ENCODE measurements at regions not wholly inside any gene's neighbourhood (a gene's known extent, or its start where the extent isn't known, plus 50 kb on each side); places are given as distances from the start of the nearest gene placed in this dataset.

DNA sequence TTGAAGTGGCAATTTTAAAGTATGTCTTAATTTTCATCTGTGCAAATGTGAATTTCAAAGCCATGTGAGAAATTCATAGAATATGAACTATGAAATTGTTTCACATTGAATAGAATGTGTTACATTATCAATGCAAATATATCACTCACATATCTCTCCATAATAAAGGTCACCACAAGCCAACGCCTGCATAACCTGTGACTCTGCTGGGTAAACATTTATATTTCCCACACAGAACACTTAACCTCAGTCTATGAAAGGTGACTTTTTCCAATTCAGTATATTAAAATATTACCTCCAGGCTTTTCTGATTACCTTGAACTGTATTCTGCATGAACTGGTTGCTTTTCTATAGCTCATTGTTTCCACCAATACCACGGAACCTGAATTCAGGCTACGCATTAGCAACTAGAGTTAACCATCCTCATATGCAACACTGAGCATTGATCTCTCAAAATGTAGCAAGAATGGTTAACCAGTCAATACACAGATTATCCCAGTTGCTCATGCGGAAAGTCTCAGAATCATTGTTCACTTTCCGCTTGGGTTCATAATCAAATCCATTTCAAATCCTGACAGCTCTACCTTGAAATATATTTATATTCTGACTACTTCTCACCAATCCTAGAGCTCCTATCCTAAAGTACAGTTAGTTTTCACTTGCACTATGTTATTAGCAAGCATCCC is 126.6 kb upstream of the TYRP1 start:
- Mint-ChIP-seq H3K9me3 (no peaks in the 10 kb centered on the region), H3K27ac (no peak overlapping the region), H3K4me3 (no peak overlapping the region), H3K4me1 (ENCODE audit: low read depth) (no peaks in the 10 kb centered on the region), H3K36me3 (ENCODE audit: low read depth) (no peaks in the 10 kb centered on the region), H3K27me3 (no peaks in the 10 kb centered on the region)
- intact Hi-C loops (cut with micrococcal nuclease), result no loop called here

DNA sequence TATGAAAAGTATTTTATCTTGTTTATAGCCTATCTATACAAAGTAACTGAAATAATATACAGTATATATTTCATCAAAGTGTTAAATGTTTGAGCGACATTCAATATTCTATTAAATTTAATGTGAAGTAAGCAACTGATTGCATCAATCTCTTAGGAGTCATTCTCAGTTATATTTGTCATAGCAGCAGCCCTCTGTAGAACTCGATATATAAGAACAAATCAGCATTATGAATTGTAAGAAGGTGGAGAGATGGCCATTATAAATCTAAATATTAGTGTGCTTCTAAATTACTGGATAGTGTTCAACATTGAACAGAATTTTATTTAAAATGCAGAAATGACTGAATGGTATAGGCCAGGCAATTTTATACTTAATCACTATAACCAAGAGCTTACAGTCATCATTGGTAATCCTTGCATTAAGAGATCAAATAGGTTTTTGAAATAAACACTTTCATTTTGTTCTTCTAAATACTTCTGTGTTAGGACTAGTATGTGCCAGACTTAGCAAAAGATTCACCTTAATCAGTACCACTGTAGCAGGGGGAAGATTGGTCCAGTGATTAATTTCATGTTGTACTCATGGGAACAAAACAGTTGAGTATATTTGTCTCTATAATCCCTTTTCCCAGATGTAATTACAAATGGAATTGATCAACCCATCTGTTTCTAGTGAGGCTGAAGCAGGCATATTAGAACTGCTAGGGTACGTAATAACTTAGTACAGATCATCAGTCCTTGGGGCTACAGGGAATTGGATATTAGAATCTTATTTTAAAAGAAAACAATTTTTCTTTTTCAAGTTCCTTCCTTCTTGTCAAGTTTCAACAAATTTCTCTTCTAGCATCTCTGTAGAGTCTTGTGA is 108.3 kb upstream of the TYRP1 start:
- intact Hi-C loops (cut with micrococcal nuclease), result no loop called here
- H3K27me3 Mint-ChIP-seq, result no peaks in the 10 kb centered on the region
- no peak overlapping the region for H3K4me3 Mint-ChIP-seq
- no peaks in the 10 kb centered on the region for H3K9me3 Mint-ChIP-seq
- no peaks in the 10 kb centered on the region for H3K36me3 Mint-ChIP-seq (ENCODE audit: low read depth)
- H3K27ac Mint-ChIP-seq, result no peak overlapping the region
- no peaks in the 10 kb centered on the region for H3K4me1 Mint-ChIP-seq (ENCODE audit: low read depth)

DNA sequence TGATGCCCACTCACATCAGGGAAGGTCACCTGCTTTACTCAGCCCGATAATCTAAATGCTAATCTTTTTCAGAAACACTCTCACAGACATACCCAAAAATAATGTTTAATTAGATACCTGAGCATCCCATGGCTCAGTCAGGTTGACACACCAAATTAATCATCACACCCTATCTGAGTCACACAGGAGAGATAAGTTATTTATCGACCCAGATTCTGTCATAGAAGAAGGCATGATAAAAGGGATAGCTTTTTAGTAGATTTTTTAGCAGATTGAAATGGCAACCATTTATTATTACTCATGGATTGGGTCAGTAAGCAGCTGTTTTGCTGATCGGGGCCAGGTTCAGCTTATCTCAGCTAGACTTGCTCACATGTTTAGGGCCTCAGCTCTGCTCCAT is 97.8 kb upstream of the TYRP1 start:
- H3K4me3 Mint-ChIP-seq, result no peak overlapping the region
- H3K9me3 Mint-ChIP-seq, result no peaks in the 10 kb centered on the region
- H3K27me3 Mint-ChIP-seq, result no peaks in the 10 kb centered on the region
- intact Hi-C loops (cut with micrococcal nuclease), result no loop called here
- no peak overlapping the region for H3K27ac Mint-ChIP-seq
- H3K4me1 Mint-ChIP-seq (ENCODE audit: low read depth), result no peaks in the 10 kb centered on the region
- H3K36me3 Mint-ChIP-seq (ENCODE audit: low read depth), result no peaks in the 10 kb centered on the region

DNA sequence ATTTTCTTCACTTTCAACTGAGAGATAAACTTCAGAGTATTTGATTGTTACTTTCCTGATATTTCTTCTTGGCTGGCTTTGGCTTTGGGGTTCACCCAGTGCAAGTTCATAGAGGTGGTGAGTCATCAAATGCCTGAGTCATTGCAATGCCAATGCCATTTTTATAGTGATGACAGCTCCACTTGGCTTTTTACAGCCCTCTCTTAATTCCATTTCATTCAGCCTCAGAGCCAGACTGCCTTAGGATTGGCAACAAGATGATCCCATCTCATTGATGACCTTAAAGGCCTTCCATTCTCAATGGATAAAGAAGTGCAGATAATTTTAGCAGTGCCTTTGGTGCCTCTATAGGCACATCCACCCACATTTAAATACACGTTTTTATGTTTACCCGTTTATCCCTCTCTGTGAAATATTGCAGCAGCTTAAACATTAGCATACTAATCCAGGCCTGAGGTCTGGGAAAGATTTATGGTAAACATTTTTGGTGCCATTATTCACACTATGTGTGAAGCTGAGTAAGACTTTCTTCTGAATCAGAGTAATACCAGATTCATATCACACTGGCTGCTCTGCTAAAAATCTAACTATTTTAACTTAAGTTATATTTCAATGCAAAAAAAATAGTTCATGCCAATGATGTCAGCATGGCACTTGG is 88.9 kb upstream of the TYRP1 start:
- intact Hi-C loops (cut with micrococcal nuclease), result no loop called here
- Mint-ChIP-seq H3K9me3 (no peaks in the 10 kb centered on the region), H3K4me3 (no peak overlapping the region), H3K36me3 (ENCODE audit: low read depth) (no peaks in the 10 kb centered on the region), H3K27me3 (no peaks in the 10 kb centered on the region), H3K4me1 (ENCODE audit: low read depth) (no peaks in the 10 kb centered on the region), H3K27ac (no peak overlapping the region)

DNA sequence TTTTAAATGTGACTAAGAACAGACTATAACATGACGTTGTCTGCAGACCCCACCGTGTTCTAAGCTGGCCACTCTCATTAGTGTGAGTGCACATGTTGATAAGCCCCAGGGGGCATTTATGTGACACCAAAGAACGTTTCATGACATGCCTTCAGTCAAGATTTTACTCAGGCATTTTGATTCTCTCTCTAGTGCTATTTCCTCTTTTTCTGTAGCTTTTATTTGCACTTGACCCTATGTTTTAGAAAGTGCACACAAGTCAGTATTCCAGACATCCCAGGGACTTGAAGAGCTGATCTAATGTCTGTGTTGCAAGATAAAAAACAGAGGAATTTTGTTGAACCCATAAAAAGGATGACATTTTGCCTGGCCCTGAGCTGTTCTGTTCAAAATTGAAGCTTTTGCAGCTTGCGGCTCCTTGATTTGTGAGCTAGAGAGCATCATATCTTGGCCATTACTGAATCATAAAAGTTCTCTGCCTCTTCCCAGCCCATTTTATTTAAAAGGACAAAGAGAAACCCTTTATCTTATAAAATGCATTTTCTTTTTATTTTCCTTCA is 80.9 kb upstream of the TYRP1 start:
- intact Hi-C loops (cut with micrococcal nuclease), result no loop called here
- Mint-ChIP-seq H3K36me3 (ENCODE audit: low read depth) (no peaks in the 10 kb centered on the region), H3K27ac (no peak overlapping the region), H3K4me3 (no peak overlapping the region), H3K9me3 (no peaks in the 10 kb centered on the region), H3K4me1 (ENCODE audit: low read depth) (no peaks in the 10 kb centered on the region), H3K27me3 (no peaks in the 10 kb centered on the region)

DNA sequence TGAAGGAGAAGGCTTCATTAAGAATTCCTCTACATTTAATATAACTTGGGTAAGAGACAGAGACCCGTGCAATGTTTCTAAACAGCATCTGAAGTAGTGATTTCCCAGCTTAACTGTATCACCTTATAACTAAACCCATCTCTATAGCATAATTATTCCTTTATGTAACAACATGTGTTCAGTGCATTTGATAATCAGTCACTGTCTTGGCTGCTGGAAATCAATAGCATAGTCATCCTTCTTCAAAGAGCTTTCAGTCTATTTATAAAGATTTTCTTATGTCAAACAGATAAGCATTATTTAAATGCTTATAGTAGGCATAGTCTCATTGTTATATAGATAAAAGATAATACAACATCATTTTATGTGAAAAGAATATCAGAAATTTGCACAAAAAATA is 80.1 kb upstream of the TYRP1 start:
- Mint-ChIP-seq H3K27me3 (no peaks in the 10 kb centered on the region), H3K27ac (no peak overlapping the region), H3K9me3 (no peaks in the 10 kb centered on the region), H3K4me3 (no peak overlapping the region), H3K4me1 (ENCODE audit: low read depth) (no peaks in the 10 kb centered on the region), H3K36me3 (ENCODE audit: low read depth) (no peaks in the 10 kb centered on the region)
- intact Hi-C loops (cut with micrococcal nuclease), result no loop called here

DNA sequence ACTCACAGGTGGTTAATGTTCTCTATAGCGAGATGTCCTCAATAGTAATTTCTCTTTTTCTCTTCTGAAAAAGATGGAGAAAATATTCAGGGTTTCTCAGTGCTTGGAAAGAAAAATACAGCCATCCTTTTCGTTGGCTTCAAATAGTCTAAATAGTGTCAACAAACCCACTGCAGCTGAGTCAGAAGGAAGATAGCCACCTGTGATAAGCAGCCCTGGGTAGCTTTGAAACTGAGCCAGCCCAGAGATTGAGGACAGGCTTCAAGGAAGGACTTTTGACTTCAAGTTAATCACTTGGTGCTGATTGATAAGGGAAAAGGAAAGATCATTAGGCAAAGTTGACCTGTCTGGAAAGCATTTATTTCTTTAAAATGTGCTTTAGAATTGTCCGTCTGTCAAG is 78.7 kb upstream of the TYRP1 start:
- H3K36me3 Mint-ChIP-seq (ENCODE audit: low read depth), result no peaks in the 10 kb centered on the region
- H3K27me3 Mint-ChIP-seq, result no peaks in the 10 kb centered on the region
- H3K9me3 Mint-ChIP-seq, result no peaks in the 10 kb centered on the region
- intact Hi-C loops (cut with micrococcal nuclease), result no loop called here
- no peaks in the 10 kb centered on the region for H3K4me1 Mint-ChIP-seq (ENCODE audit: low read depth)
- no peak overlapping the region for H3K27ac Mint-ChIP-seq
- no peak overlapping the region for H3K4me3 Mint-ChIP-seq

DNA sequence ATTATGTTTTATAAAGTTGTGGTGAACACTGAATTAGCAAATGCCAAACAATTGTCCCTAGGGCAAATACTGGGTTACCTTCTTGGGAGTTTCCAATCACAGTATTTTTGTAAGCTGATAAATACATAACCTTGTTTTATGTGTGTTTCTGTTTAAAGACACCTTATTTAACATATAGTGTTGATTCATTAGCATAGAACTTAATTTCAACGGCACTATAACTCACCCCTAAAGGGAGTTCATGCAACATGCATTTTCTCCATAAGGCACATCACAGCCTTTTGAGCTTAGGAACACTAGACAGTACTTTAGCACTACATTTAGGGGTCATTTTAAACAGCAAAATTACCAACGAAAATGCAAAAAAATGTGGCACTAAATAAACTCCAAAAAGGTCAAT is 74.2 kb upstream of the TYRP1 start:
- Mint-ChIP-seq H3K4me3 (no peak overlapping the region), H3K36me3 (ENCODE audit: low read depth) (no peaks in the 10 kb centered on the region), H3K27ac (no peak overlapping the region), H3K27me3 (no peaks in the 10 kb centered on the region), H3K4me1 (ENCODE audit: low read depth) (no peaks in the 10 kb centered on the region), H3K9me3 (no peaks in the 10 kb centered on the region)
- intact Hi-C loops (cut with micrococcal nuclease), result no loop called here

DNA sequence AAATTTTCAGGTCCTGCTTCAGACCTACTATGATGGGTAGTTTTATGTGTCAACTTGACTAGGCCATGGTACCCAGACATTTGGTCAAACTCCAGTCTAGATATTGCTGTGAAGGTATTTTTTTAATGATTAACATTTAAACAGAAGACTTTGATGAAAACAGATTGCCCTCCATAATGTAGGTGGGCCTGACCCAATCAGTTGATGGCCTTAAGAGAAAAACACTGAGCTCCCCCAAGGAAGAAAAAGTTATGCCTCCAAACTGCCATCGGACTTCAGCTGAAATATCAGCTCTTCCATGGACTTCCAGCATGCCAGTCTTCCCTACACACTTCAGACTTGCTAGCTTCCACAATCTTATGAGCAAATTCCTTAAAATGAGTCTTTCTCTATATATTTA is 67.3 kb upstream of the TYRP1 start:
- no peaks in the 10 kb centered on the region for H3K27me3 Mint-ChIP-seq
- no peaks in the 10 kb centered on the region for H3K36me3 Mint-ChIP-seq (ENCODE audit: low read depth)
- no peak overlapping the region for H3K27ac Mint-ChIP-seq
- intact Hi-C loops (cut with micrococcal nuclease), result no loop called here
- no peak overlapping the region for H3K4me3 Mint-ChIP-seq
- H3K9me3 Mint-ChIP-seq, result no peaks in the 10 kb centered on the region
- no peaks in the 10 kb centered on the region for H3K4me1 Mint-ChIP-seq (ENCODE audit: low read depth)

DNA sequence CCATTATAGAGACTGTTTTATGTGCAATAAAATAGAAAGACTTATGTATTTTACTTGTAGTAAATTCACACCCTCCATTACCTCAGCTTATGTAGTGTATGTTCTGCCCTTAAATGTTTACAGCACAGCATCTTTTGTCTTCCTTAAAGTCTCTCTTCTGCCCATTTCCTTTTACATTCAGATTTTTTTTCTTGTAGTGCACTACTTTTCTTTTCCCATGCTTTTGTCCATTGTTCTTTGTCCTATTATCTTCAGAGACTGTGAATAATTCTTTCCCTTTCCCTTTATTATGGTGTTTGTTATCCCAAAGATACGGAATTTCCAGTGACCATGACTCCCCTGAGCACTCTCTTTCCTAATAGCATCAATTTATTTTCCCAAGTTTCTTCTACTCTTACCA is 66.1 kb upstream of the TYRP1 start:
- Mint-ChIP-seq H3K9me3 (no peaks in the 10 kb centered on the region), H3K27me3 (no peaks in the 10 kb centered on the region), H3K27ac (no peak overlapping the region), H3K4me1 (ENCODE audit: low read depth) (no peaks in the 10 kb centered on the region), H3K36me3 (ENCODE audit: low read depth) (no peaks in the 10 kb centered on the region), H3K4me3 (no peak overlapping the region)
- intact Hi-C loops (cut with micrococcal nuclease), result no loop called here

DNA sequence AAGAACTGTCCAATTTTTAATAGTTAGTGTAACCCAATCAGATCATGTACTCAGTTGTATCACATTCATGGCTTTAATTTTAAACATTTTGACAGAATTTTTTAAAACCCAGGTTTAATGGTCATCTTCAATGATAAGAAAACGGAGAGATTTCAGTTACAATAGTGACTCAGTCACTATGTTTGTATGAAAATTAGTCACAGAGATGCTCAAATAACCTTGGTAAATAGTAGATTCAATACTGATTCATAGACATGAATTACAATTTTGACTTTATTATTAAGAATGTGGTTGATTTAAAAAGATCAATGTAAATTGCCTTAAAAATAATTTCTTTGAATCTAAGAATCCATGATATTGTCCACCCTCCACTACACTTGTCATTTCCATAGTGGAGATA is 64.6 kb upstream of the TYRP1 start:
- no peak overlapping the region for H3K4me3 Mint-ChIP-seq
- no peaks in the 10 kb centered on the region for H3K9me3 Mint-ChIP-seq
- no peak overlapping the region for H3K27ac Mint-ChIP-seq
- H3K27me3 Mint-ChIP-seq, result no peaks in the 10 kb centered on the region
- intact Hi-C loops (cut with micrococcal nuclease), result no loop called here
- H3K36me3 Mint-ChIP-seq (ENCODE audit: low read depth), result no peaks in the 10 kb centered on the region
- H3K4me1 Mint-ChIP-seq (ENCODE audit: low read depth), result no peaks in the 10 kb centered on the region

DNA sequence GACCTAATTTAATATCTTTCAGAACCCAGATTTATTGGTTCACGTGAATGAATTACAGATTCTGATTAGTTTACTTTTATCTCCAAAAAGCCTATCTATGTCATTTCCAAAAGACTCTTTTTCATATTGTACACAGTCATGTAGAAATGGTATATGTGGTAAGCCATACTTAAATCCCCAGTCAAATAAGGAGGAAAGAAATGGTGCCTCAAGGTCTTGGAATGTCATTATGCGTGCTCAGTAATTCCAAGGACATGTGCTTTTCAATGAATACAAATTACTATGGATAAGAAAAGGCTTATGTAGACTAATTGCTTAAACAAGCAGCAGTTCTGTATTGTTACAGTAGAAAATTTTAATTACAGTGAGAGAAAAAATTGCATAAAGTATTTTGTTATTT is 64.1 kb upstream of the TYRP1 start:
- Mint-ChIP-seq H3K4me1 (ENCODE audit: low read depth) (no peaks in the 10 kb centered on the region), H3K27me3 (no peaks in the 10 kb centered on the region), H3K27ac (no peak overlapping the region), H3K9me3 (no peaks in the 10 kb centered on the region), H3K36me3 (ENCODE audit: low read depth) (no peaks in the 10 kb centered on the region), H3K4me3 (no peak overlapping the region)
- intact Hi-C loops (cut with micrococcal nuclease), result no loop called here

DNA sequence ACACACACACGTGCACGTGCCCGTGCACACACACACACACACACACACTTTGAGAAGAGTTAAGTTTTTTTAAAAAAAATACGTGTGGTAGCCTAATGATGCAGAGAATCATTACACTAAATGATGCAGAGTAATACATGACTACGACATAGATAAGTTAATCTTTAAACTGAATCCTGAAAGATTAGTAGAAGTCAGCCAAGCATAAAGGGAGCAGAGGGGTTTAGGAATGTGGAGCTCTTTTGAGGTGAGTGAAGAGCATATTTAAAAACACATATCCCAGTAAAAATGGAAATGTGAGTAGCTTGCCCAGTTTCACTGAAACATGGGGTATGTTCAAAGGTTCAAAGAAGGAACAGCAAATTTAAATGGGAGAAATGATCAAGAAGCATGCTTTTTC is 61.3 kb upstream of the TYRP1 start:
- Mint-ChIP-seq H3K9me3 (no peaks in the 10 kb centered on the region), H3K4me3 (no peak overlapping the region), H3K27ac (no peak overlapping the region), H3K36me3 (ENCODE audit: low read depth) (no peaks in the 10 kb centered on the region), H3K27me3 (no peaks in the 10 kb centered on the region), H3K4me1 (ENCODE audit: low read depth) (no peaks in the 10 kb centered on the region)
- intact Hi-C loops (cut with micrococcal nuclease), result no loop called here

DNA sequence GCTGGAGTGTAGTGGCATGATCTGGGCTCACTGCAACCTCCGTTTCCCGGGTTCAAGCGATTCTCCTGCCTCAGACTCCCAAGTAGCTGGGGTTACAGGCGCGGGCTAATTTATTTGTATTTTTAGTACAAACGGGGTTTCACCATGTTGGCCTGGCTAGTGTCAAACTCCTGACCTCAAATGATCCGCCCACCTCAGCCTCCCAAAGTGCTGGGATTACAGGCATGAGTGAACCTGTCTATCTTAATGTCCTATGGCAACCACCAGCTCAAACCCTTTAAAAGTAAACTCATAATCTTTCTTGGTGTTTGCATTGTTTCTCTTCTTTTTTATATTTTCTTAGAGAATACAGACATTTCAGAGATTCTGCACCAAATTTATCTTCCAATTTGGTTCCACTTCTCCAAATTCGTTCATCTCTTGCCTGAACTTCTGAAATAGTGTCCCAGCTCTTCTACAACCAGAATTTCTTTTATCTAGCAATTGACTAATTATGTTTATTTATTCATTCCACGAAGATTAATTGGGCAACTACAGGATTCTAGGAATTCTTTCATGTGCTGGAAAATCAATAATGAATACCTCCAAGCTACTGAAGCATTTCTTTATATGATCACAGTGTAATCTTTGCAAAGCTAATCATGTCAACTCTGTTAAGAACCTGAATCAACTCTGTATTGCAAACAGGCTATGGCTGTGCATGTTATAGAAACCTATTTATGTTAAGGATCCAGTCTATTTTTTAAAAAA is 60.0 kb upstream of the TYRP1 start:
- intact Hi-C loops (cut with micrococcal nuclease), result no loop called here
- H3K4me1 Mint-ChIP-seq (ENCODE audit: low read depth), result no peaks in the 10 kb centered on the region
- H3K9me3 Mint-ChIP-seq, result no peaks in the 10 kb centered on the region
- no peaks in the 10 kb centered on the region for H3K27me3 Mint-ChIP-seq
- no peak overlapping the region for H3K27ac Mint-ChIP-seq
- H3K4me3 Mint-ChIP-seq, result no peak overlapping the region
- no peaks in the 10 kb centered on the region for H3K36me3 Mint-ChIP-seq (ENCODE audit: low read depth)
